ENCODE measurements at regions not wholly inside any gene's neighbourhood (a gene's known extent, or its start where the extent isn't known, plus 50 kb on each side); places are given as distances from the start of the nearest gene placed in this dataset.

- no peaks in the 10 kb centered on the region for H3K9me3 ChIP-seq
- intact Hi-C loops (cut with DNase I): no loop called here
- no peak overlapping the region for H3K27ac ChIP-seq
- ATAC-seq (no peak), DNase-seq (no peak)
- H3K27me3 ChIP-seq (ENCODE audit: low read depth): no peaks in the 10 kb centered on the region
- H3K4me1 ChIP-seq: no peaks in the 10 kb centered on the region
- TF ChIP-seq, protein P1, sequence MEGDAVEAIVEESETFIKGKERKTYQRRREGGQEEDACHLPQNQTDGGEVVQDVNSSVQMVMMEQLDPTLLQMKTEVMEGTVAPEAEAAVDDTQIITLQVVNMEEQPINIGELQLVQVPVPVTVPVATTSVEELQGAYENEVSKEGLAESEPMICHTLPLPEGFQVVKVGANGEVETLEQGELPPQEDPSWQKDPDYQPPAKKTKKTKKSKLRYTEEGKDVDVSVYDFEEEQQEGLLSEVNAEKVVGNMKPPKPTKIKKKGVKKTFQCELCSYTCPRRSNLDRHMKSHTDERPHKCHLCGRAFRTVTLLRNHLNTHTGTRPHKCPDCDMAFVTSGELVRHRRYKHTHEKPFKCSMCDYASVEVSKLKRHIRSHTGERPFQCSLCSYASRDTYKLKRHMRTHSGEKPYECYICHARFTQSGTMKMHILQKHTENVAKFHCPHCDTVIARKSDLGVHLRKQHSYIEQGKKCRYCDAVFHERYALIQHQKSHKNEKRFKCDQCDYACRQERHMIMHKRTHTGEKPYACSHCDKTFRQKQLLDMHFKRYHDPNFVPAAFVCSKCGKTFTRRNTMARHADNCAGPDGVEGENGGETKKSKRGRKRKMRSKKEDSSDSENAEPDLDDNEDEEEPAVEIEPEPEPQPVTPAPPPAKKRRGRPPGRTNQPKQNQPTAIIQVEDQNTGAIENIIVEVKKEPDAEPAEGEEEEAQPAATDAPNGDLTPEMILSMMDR (IDR thresholded peaks at IDR 0.05): no peak
- no peak overlapping the region for H3K4me3 ChIP-seq
- H3K36me3 ChIP-seq: no peaks in the 10 kb centered on the region
These were observed 441.1 kb downstream of the LRATD1 start for GRCh38 chr2:15073664-15074063.

- Histone ChIP-seq H3K4me1 (no peaks in the 10 kb centered on the region), H3K36me3 (no peaks in the 10 kb centered on the region), H3K9me3 (no peaks in the 10 kb centered on the region), H3K27ac (no peak overlapping the region), H3K4me3 (no peak overlapping the region), H3K27me3 (ENCODE audit: low read depth) (no peaks in the 10 kb centered on the region)
- TF ChIP-seq, protein P1 (IDR thresholded peaks at IDR 0.05): no peak
- DNase-seq: no peak
- intact Hi-C loops (cut with DNase I): no loop called here
- no peak for ATAC-seq
These were observed 441.8 kb downstream of the LRATD1 start for GRCh38 chr2:15074319-15074718.

GRCh38 chr2:15074751-15075700, 442.5 kb downstream of the LRATD1 start:
- Histone ChIP-seq H3K36me3 (no peaks in the 10 kb centered on the region), H3K4me3 (no peak overlapping the region), H3K27ac (no peak overlapping the region), H3K9me3 (no peaks in the 10 kb centered on the region), H3K4me1 (no peaks in the 10 kb centered on the region), H3K27me3 (ENCODE audit: low read depth) (no peaks in the 10 kb centered on the region)
- ATAC-seq (no peak), DNase-seq (no peak)
- TF ChIP-seq, protein P1 (IDR thresholded peaks at IDR 0.05): no peak
- intact Hi-C loops (cut with DNase I): no loop called here

DNA sequence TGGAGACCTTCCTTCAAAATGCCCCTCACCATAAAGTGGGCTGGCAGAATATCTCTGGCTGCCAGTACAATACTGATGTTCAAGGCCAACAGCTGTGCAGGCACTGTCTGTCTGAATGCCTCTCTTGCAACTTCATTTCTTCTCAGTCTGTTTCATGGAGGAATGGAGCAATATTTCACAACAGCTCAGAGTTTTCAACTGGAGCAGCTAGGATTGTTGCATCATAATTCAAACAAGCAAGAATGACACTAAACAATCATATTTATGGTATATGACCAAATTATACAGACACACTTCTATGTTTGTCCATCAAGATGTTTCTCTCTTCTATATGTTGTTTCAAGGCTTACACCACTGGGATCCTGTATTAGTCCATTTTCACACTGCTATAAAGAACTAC, 444.2 kb downstream of the LRATD1 start:
- H3K4me3 ChIP-seq: no peak overlapping the region
- DNase-seq (no peak), ATAC-seq (no peak)
- H3K27ac ChIP-seq: no peak overlapping the region
- intact Hi-C loops (cut with DNase I): no loop called here
- TF ChIP-seq, protein P1 (IDR thresholded peaks at IDR 0.05): no peak
- no peaks in the 10 kb centered on the region for H3K36me3 ChIP-seq
- no peaks in the 10 kb centered on the region for H3K27me3 ChIP-seq (ENCODE audit: low read depth)
- no peaks in the 10 kb centered on the region for H3K4me1 ChIP-seq
- H3K9me3 ChIP-seq: no peaks in the 10 kb centered on the region

GRCh38 chr2:15081356-15081755, 448.8 kb downstream of the LRATD1 start:
- Histone ChIP-seq H3K27me3 (ENCODE audit: low read depth) (no peaks in the 10 kb centered on the region), H3K36me3 (no peaks in the 10 kb centered on the region), H3K4me3 (no peak overlapping the region), H3K4me1 (no peaks in the 10 kb centered on the region), H3K9me3 (no peaks in the 10 kb centered on the region), H3K27ac (no peak overlapping the region)
- ATAC-seq (no peak), DNase-seq (no peak)
- intact Hi-C loops (cut with DNase I): no loop called here
- TF ChIP-seq, protein P1 (IDR thresholded peaks at IDR 0.05): no peak

Data from lower lobe of right lung (tissue), 2 donors.